Caco-2 (cell line): ENCODE measurements at regions not wholly inside any gene's neighbourhood (a gene's known extent, or its start where the extent isn't known, plus 50 kb on each side); places are given as distances from the start of the nearest gene placed in this dataset.

Source experiments
- BruUV-seq: library from RNA; stranded (reverse); fragments of 400-500 nt; replicated peaks from 2 replicates; lab custom pipeline; 2021; lab: Mats Ljungman, UMichigan
- CTCF ChIA-PET: fragments of 300-600 bp; sonication (Branson Sonifier 250); formaldehyde crosslinking; loops from one replicate; lab custom pipeline; 2022; ENCODE audit warnings: antibody characterized with exemption; lab: Charles Lee
- POLR2A ChIA-PET: fragments of 300-600 bp; sonication (Branson Sonifier 250); formaldehyde crosslinking; loops from one replicate; lab custom pipeline; 2022; ENCODE audit warnings: antibody characterized with exemption; lab: Charles Lee
- DNase-seq, 2 experiments: peaks; one replicate each; pipeline versions ENCODE4 v3.0.0 to v3.0.0-alpha.2; 2020 to 2022
- H3K27me3 ChIP-seq: replicated peaks from 2 replicates; pipeline ENCODE4 v1.6.0; 2011; ENCODE audit warnings: low read length; ENCODE audit not compliant: control insufficient read depth, insufficient read depth
- H3K36me3 ChIP-seq: 2 replicates; pipeline ENCODE4 v1.5.1; 2011; ENCODE audit warnings: low read length; ENCODE audit not compliant: control insufficient read depth, insufficient read depth
- H3K4me1 ChIP-seq: fragments of 250-450 bp; sonication (Bioruptor Pico); 2 replicates; pipeline ENCODE4 v1.5.1; 2020; ENCODE audit warnings: mild to moderate bottlenecking
- H3K4me3 ChIP-seq: 2 replicates; pipeline ENCODE4 v1.5.1; 2011; ENCODE audit warnings: low read depth, mild to moderate bottlenecking, control low read depth, low read length
- H3K9me3 ChIP-seq: fragments of 250-450 bp; sonication (Bioruptor Pico); 2 replicates; pipeline ENCODE4 v1.5.1; 2020; ENCODE audit warnings: mild to moderate bottlenecking, moderate library complexity
- H3K27ac Mint-ChIP-seq: one replicate; pipeline ENCODE4 v1.8.0; 2022; ENCODE audit warnings: mixed read lengths; ENCODE audit not compliant: unreplicated experiment
- H3K27me3 Mint-ChIP-seq: one replicate; pipeline ENCODE4 v1.8.0; 2022; ENCODE audit warnings: mixed read lengths; ENCODE audit not compliant: insufficient read depth, unreplicated experiment
- H3K36me3 Mint-ChIP-seq: one replicate; pipeline ENCODE4 v1.8.0; 2022; ENCODE audit warnings: mild to moderate bottlenecking, mixed read lengths; ENCODE audit not compliant: insufficient read depth, unreplicated experiment
- H3K4me1 Mint-ChIP-seq: one replicate; pipeline ENCODE4 v1.8.0; 2022; ENCODE audit warnings: low read depth, mixed read lengths; ENCODE audit not compliant: unreplicated experiment
- H3K4me3 Mint-ChIP-seq: one replicate; pipeline ENCODE4 v1.8.0; 2022; ENCODE audit warnings: mild to moderate bottlenecking, moderate library complexity, mixed read lengths; ENCODE audit not compliant: unreplicated experiment
- H3K9me3 Mint-ChIP-seq: one replicate; pipeline ENCODE4 v1.8.0; 2022; ENCODE audit warnings: mixed read lengths; ENCODE audit not compliant: unreplicated experiment
- CTCF ChIP-seq, 2 experiments: fragments of 200-600 bp in 1 of 2; IDR thresholded peaks; 1 replicate in 1 of 2; 2 replicates in 1 of 2; pipeline versions ENCODE4 v1.5.1 to v1.8.0; 2011 to 2022; ENCODE audit warnings: antibody characterized with exemption in 1 of 2, control low read depth in 1 of 2, inconsistent platforms in 1 of 2, low read depth in 1 of 2, low read length in 1 of 2, mild to moderate bottlenecking in 1 of 2, moderate library complexity in 1 of 2; ENCODE audit not compliant: insufficient read depth in 1 of 2, severe bottlenecking in 1 of 2, unreplicated experiment in 1 of 2
- intact Hi-C: fragments of 100-400 bp; cut with micrococcal nuclease; formaldehyde crosslinking; loops from one replicate; pipeline ENCODE4 v1.10.0; 2022; ENCODE audit not compliant: unreplicated experiment

- Histone ChIP-seq H3K27me3 (no peaks in the 10 kb centered on the region; the same call in 1 of the 2 replicates), H3K4me1 (no peaks in the 10 kb centered on the region), H3K4me3 (no peak overlapping the region), H3K36me3 (no peaks in the 10 kb centered on the region), H3K9me3 (no peaks in the 10 kb centered on the region)
- Mint-ChIP-seq H3K27me3 (no peaks in the 10 kb centered on the region), H3K27ac (no peak overlapping the region), H3K4me1 (no peaks in the 10 kb centered on the region), H3K9me3 (no peaks in the 10 kb centered on the region), H3K4me3 (no peak overlapping the region), H3K36me3 (no peaks in the 10 kb centered on the region)
- intact Hi-C loops = no loop called here
- no peak for DNase-seq
- ChIA-PET POLR2A (no interaction called here), CTCF (no interaction called here)
- no peak for TF ChIP-seq CTCF (IDR thresholded peaks at IDR 0.05; ENCODE audit: insufficient read depth in 1 of 2, low read depth in 1 of 2, low read length in 1 of 2, severe bottlenecking in 1 of 2, unreplicated experiment in 1 of 2)
- BruUV-seq = no TSS peak
These were observed 125.3 kb upstream of the ZEB2 start for GRCh38 chr2:144645083-144645778.

- intact Hi-C loops = no loop called here
- H3K9me3 ChIP-seq = no peaks in the 10 kb centered on the region
- no peak for TF ChIP-seq CTCF (IDR thresholded peaks at IDR 0.05; ENCODE audit: insufficient read depth in 1 of 2, low read depth in 1 of 2, low read length in 1 of 2, severe bottlenecking in 1 of 2, unreplicated experiment in 1 of 2)
- H3K4me1 ChIP-seq = no peaks in the 10 kb centered on the region
- ChIA-PET CTCF (no interaction called here), POLR2A (no interaction called here)
- no peak overlapping the region for H3K4me3 Mint-ChIP-seq
- H3K36me3 Mint-ChIP-seq = no peaks in the 10 kb centered on the region
- H3K4me3 ChIP-seq = no peak overlapping the region
- BruUV-seq = no TSS peak
- H3K27me3 Mint-ChIP-seq = no peaks in the 10 kb centered on the region
- H3K36me3 ChIP-seq = no peaks in the 10 kb centered on the region
- no peaks in the 10 kb centered on the region for H3K4me1 Mint-ChIP-seq
- no peak overlapping the region for H3K27ac Mint-ChIP-seq
- H3K27me3 ChIP-seq = no peaks in the 10 kb centered on the region; the same call in 1 of the 2 replicates
- no peaks in the 10 kb centered on the region for H3K9me3 Mint-ChIP-seq
- no peak for DNase-seq
These were observed 124.6 kb upstream of the ZEB2 start for GRCh38 chr2:144644549-144644948.

- CTCF ChIA-PET = no interaction called here
- Mint-ChIP-seq H3K4me1 (no peaks in the 10 kb centered on the region), H3K36me3 (no peaks in the 10 kb centered on the region), H3K9me3 (no peaks in the 10 kb centered on the region), H3K27me3 (no peaks in the 10 kb centered on the region), H3K4me3 (no peak overlapping the region), H3K27ac (no peak overlapping the region)
- Histone ChIP-seq H3K4me1 (no peaks in the 10 kb centered on the region), H3K9me3 (no peaks in the 10 kb centered on the region), H3K27me3 (no peaks in the 10 kb centered on the region; the same call in 1 of the 2 replicates), H3K36me3 (no peaks in the 10 kb centered on the region), H3K4me3 (no peak overlapping the region)
- BruUV-seq = no TSS peak
- intact Hi-C loops = no loop called here
- TF ChIP-seq CTCF (IDR thresholded peaks at IDR 0.05; ENCODE audit: insufficient read depth in 1 of 2, low read depth in 1 of 2, low read length in 1 of 2, severe bottlenecking in 1 of 2, unreplicated experiment in 1 of 2) = no peak
- POLR2A ChIA-PET = interaction anchor here (0.6 kb wide), 1 partner anchor 163 kb away, joined by 5 read pairs; no protein-coding TSS in a partner anchor
- DNase-seq = no peak
These were observed 123.8 kb upstream of the ZEB2 start for GRCh38 chr2:144643537-144644336.
